H9 (cell line): ENCODE measurements at regions not wholly inside any gene's neighbourhood (a gene's known extent, or its start where the extent isn't known, plus 50 kb on each side); places are given as distances from the start of the nearest gene placed in this dataset.

Source experiments
- DNase-seq: peaks from one replicate; pipeline ENCODE4 v3.0.0-alpha.2; 2017
- H2AFZ ChIP-seq: one replicate; pipeline ENCODE4 v1.6.1; 2013; ENCODE audit warnings: mild to moderate bottlenecking, low read length, control low read depth, moderate library complexity
- H2AK5ac ChIP-seq: 2 replicates; pipeline ENCODE4 v1.6.1; 2013; ENCODE audit warnings: low read length, control low read depth, mixed read lengths; ENCODE audit not compliant: insufficient read length
- H2BK120ac ChIP-seq: one replicate; pipeline ENCODE4 v1.6.1; 2013; ENCODE audit warnings: low read depth, mild to moderate bottlenecking, low read length, control low read depth, inconsistent platforms; ENCODE audit not compliant: poor library complexity, severe bottlenecking
- H2BK12ac ChIP-seq: 2 replicates; pipeline ENCODE4 v1.6.1; 2013; ENCODE audit warnings: low read length, control low read depth, mixed read lengths, low read depth; ENCODE audit not compliant: insufficient read length
- H2BK15ac ChIP-seq: 2 replicates; pipeline ENCODE4 v1.6.1; 2013; ENCODE audit warnings: low read depth, low read length, control low read depth
- H2BK20ac ChIP-seq: one replicate; pipeline ENCODE4 v1.6.1; 2013; ENCODE audit warnings: low read depth, mild to moderate bottlenecking, low read length, control low read depth, inconsistent platforms; ENCODE audit not compliant: poor library complexity, severe bottlenecking
- H2BK5ac ChIP-seq: 2 replicates; pipeline ENCODE4 v1.6.1; 2013; ENCODE audit warnings: low read length, control low read depth, mixed read lengths; ENCODE audit not compliant: insufficient read length
- H3K14ac ChIP-seq: 2 replicates; pipeline ENCODE4 v1.6.1; 2013; ENCODE audit warnings: low read length, control low read depth; ENCODE audit not compliant: insufficient read depth
- H3K18ac ChIP-seq: 2 replicates; pipeline ENCODE4 v1.6.1; 2013; ENCODE audit warnings: low read depth, mild to moderate bottlenecking, mixed read lengths, low read length, control low read depth; ENCODE audit not compliant: insufficient read length
- H3K23ac ChIP-seq: 2 replicates; pipeline ENCODE4 v1.6.1; 2013; ENCODE audit warnings: low read length, control low read depth, mixed read lengths, low read depth; ENCODE audit not compliant: insufficient read length
- H3K23me2 ChIP-seq: 2 replicates; pipeline ENCODE4 v1.6.1; 2013; ENCODE audit warnings: low read depth, mild to moderate bottlenecking, mixed read lengths, low read length, control low read depth; ENCODE audit not compliant: insufficient read length, poor library complexity, severe bottlenecking
- H3K27ac ChIP-seq: 2 replicates; pipeline ENCODE4 v1.5.1; 2013; ENCODE audit warnings: low read length, control low read depth, mixed read lengths, low read depth; ENCODE audit not compliant: insufficient read length
- H3K27me3 ChIP-seq: 2 replicates; pipeline ENCODE4 v1.6.1; 2013; ENCODE audit warnings: low read length, control low read depth, inconsistent platforms; ENCODE audit not compliant: insufficient read depth
- H3K4ac ChIP-seq: 2 replicates; pipeline ENCODE4 v1.6.1; 2013; ENCODE audit warnings: low read depth, mild to moderate bottlenecking, control low read depth, inconsistent platforms, low read length, moderate library complexity
- H3K4me1 ChIP-seq: 2 replicates; pipeline ENCODE4 v1.6.1; 2013; ENCODE audit warnings: low read length, control low read depth, inconsistent platforms; ENCODE audit not compliant: insufficient read depth
- H3K4me2 ChIP-seq: 2 replicates; pipeline ENCODE4 v1.6.1; 2013; ENCODE audit warnings: low read length, control low read depth, mixed read lengths; ENCODE audit not compliant: insufficient read length, insufficient read depth
- H3K56ac ChIP-seq: 2 replicates; pipeline ENCODE4 v1.6.1; 2013; ENCODE audit warnings: low read depth, mild to moderate bottlenecking, mixed read lengths, low read length, control low read depth; ENCODE audit not compliant: insufficient read length
- H3K79me1 ChIP-seq: 2 replicates; pipeline ENCODE4 v1.6.1; 2013; ENCODE audit warnings: low read depth, mild to moderate bottlenecking, moderate library complexity, low read length, control low read depth, inconsistent platforms; ENCODE audit not compliant: insufficient read depth, poor library complexity, severe bottlenecking
- H3K79me2 ChIP-seq: 2 replicates; pipeline ENCODE4 v1.6.1; 2013; ENCODE audit warnings: low read length, control low read depth, inconsistent platforms; ENCODE audit not compliant: insufficient read depth
- H3K9ac ChIP-seq: 2 replicates; pipeline ENCODE4 v1.6.1; 2013; ENCODE audit warnings: low read length, control low read depth, mixed read lengths; ENCODE audit not compliant: insufficient read length; ENCODE audit errors: extremely low read depth
- H3K9me3 ChIP-seq: one replicate; pipeline ENCODE4 v1.6.1; 2013; ENCODE audit warnings: low read depth, low read length, inconsistent platforms; ENCODE audit not compliant: control insufficient read depth
- H3T11ph ChIP-seq: one replicate; pipeline ENCODE4 v1.6.1; 2013; ENCODE audit warnings: mild to moderate bottlenecking, low read length, control low read depth, inconsistent platforms
- H4K20me1 ChIP-seq: one replicate; pipeline ENCODE4 v1.6.1; 2013; ENCODE audit not compliant: control insufficient read depth, insufficient read length, insufficient read depth
- H4K5ac ChIP-seq: 2 replicates; pipeline ENCODE4 v1.6.1; 2013; ENCODE audit warnings: low read depth, mild to moderate bottlenecking, mixed read lengths, low read length, control low read depth; ENCODE audit not compliant: insufficient read length
- H4K8ac ChIP-seq: replicated peaks from 2 replicates; pipeline ENCODE4 v1.6.1; 2013; ENCODE audit warnings: low read length, control low read depth, mixed read lengths, low read depth; ENCODE audit not compliant: insufficient read length
- H4K91ac ChIP-seq: 2 replicates; pipeline ENCODE4 v1.6.1; 2013; ENCODE audit warnings: low read depth, mild to moderate bottlenecking, moderate library complexity, mixed read lengths, low read length, control low read depth; ENCODE audit not compliant: insufficient read length
- H3K27ac Mint-ChIP-seq, 3 experiments: 2 replicates in 2 of 3; 3 replicates in 1 of 3; pipeline ENCODE4 v1.8.0; 2020 to 2021; ENCODE audit warnings: mixed read lengths in 3 of 3, mild to moderate bottlenecking in 1 of 3, moderate library complexity in 1 of 3
- H3K27me3 Mint-ChIP-seq: 2 replicates; pipeline ENCODE4 v1.8.0; 2021; ENCODE audit warnings: low read depth, mild to moderate bottlenecking, moderate library complexity, mixed read lengths
- H3K36me3 Mint-ChIP-seq, 3 experiments: 2 replicates in 2 of 3; 3 replicates in 1 of 3; pipeline ENCODE4 v1.8.0; 2020 to 2021; ENCODE audit warnings: low read depth in 3 of 3, mixed read lengths in 3 of 3; ENCODE audit not compliant: insufficient read depth in 1 of 3
- H3K4me1 Mint-ChIP-seq, 2 experiments: 2 replicates each; pipeline ENCODE4 v1.8.0; 2020; ENCODE audit warnings: mixed read lengths in 2 of 2
- H3K4me3 Mint-ChIP-seq, 2 experiments: 2 replicates in 1 of 2; 3 replicates in 1 of 2; pipeline ENCODE4 v1.8.0; 2020 to 2021; ENCODE audit warnings: mild to moderate bottlenecking in 2 of 2, mixed read lengths in 2 of 2, moderate library complexity in 1 of 2
- H3K9me3 Mint-ChIP-seq, 2 experiments: 2 replicates in 1 of 2; 3 replicates in 1 of 2; pipeline ENCODE4 v1.8.0; 2020; ENCODE audit warnings: mild to moderate bottlenecking in 2 of 2, mixed read lengths in 2 of 2, moderate library complexity in 1 of 2
- CTCF ChIP-seq: fragments of 200-600 bp; sonication (generic); conservative IDR thresholded peaks from 3 replicates; pipeline ENCODE4 v1.8.0; 2021; ENCODE audit warnings: antibody characterized with exemption, mild to moderate bottlenecking
- WGBS: extraction: QIAGEN DNeasy Blood & Tissue Kit; methylation state at CpG from one replicate; pipeline ENCODE4 v1.1.7; 2013; ENCODE audit warnings: missing lambda C conversion rate, low lambda C conversion rate, mixed read lengths; ENCODE audit not compliant: insufficient read length; ENCODE audit errors: extremely low coverage; 5-methylcytosine and 5-hydroxymethylcytosine counted together

GRCh38 chr1:88063605-88064004, 620.5 kb upstream of the PKN2 start:
- Histone ChIP-seq H3K23ac (no peak overlapping the region), H3K27me3 (no peaks in the 10 kb centered on the region), H2AFZ (no peak overlapping the region), H3K18ac (no peak overlapping the region), H2BK5ac (no peak overlapping the region), H3K9ac (no peak overlapping the region), H2BK12ac (no peak overlapping the region), H2BK120ac (no peak overlapping the region), H4K20me1 (no peaks in the 10 kb centered on the region), H2AK5ac (no peak overlapping the region), H3K79me2 (no peaks in the 10 kb centered on the region), H3K27ac (no peak overlapping the region), H3K9me3 (no peaks in the 10 kb centered on the region), H3K4me2 (no peak overlapping the region), H3T11ph (no peak overlapping the region), H2BK15ac (no peak overlapping the region), H2BK20ac (no peak overlapping the region), H4K5ac (no peak overlapping the region), H3K79me1 (no peaks in the 10 kb centered on the region), H3K4me1 (no peaks in the 10 kb centered on the region), H3K4ac (no peak overlapping the region), H3K23me2 (no peaks in the 10 kb centered on the region), H3K14ac (no peak overlapping the region), H3K56ac (no peak overlapping the region), H4K8ac (no peak overlapping the region), H4K91ac (no peak overlapping the region)
- Mint-ChIP-seq H3K27ac (no peak overlapping the region), H3K27me3 (no peaks in the 10 kb centered on the region), H3K4me3 (no peak overlapping the region), H3K4me1 (peaks cover 3 to 4% of the 10 kb centered on the region in 2 experiments; a peak in 3 of 4 replicates), H3K36me3 (no peaks in the 10 kb centered on the region), H3K9me3 (no peaks in the 10 kb centered on the region)
- no peak for DNase-seq
- no CpG with 5 or more reads among the region's 2 CpGs for WGBS
- TF ChIP-seq CTCF: no peak
